ENCODE measurements at regions not wholly inside any gene's neighbourhood (a gene's known extent, or its start where the extent isn't known, plus 50 kb on each side); places are given as distances from the start of the nearest gene placed in this dataset.
"Not testable (repeated sequence)": the region's sequence is repeated elsewhere in the genome, so short reads cannot be mapped to it uniquely, and the experiment has no call there.

GRCh38 chr13:84590663-84591062, 708.4 kb upstream of the SLITRK1 start:
- H4K20me1 ChIP-seq (ENCODE audit: insufficient read depth) = no peaks in the 10 kb centered on the region
- no peak for DNase-seq
- TF ChIP-seq CTCF (conservative IDR thresholded peaks at IDR 0.05) = no peak
- TF ChIP-seq EZH2 (IDR thresholded peaks at IDR 0.05; ENCODE audit: low read depth) = no peak
- CTCF ChIA-PET = no interaction called here
- H3K4me3 ChIP-seq = no peak overlapping the region
- H3K79me2 ChIP-seq (ENCODE audit: low read depth) = no peaks in the 10 kb centered on the region
- H3K36me3 ChIP-seq (ENCODE audit: low read depth) = no peaks in the 10 kb centered on the region
- no peak overlapping the region for H3K4me2 ChIP-seq
- H2AFZ ChIP-seq = no peak overlapping the region
- no peaks in the 10 kb centered on the region for H3K4me1 ChIP-seq (replicated peaks; ENCODE audit: insufficient read depth)
- no peaks in the 10 kb centered on the region for H3K27me3 ChIP-seq (ENCODE audit: insufficient read depth, low read depth)
- intact Hi-C loops (cut with micrococcal nuclease; ENCODE audit: unreplicated experiment) = no loop called here
- no TSS peak for BruUV-seq (replicated peaks)
- H3K9me2 ChIP-seq (ENCODE audit: insufficient read depth) = no peaks in the 10 kb centered on the region
- no peaks in the 10 kb centered on the region for H3F3A ChIP-seq (ENCODE audit: insufficient read depth, low read depth)
- H3K9me3 ChIP-seq (ENCODE audit: insufficient read depth, low read depth) = no peaks in the 10 kb centered on the region
- no peak overlapping the region for H3K27ac ChIP-seq
- POLR2A ChIA-PET (ENCODE audit: unreplicated experiment) = no interaction called here

GRCh38 chr13:84588023-84588422, 705.7 kb upstream of the SLITRK1 start:
- no peak for DNase-seq
- ChIA-PET CTCF (no interaction called here), POLR2A (ENCODE audit: unreplicated experiment) (no interaction called here)
- Histone ChIP-seq H2AFZ (no peak overlapping the region), H4K20me1 (ENCODE audit: insufficient read depth) (no peaks in the 10 kb centered on the region), H3K4me3 (no peak overlapping the region), H3K9me3 (ENCODE audit: insufficient read depth, low read depth) (no peaks in the 10 kb centered on the region), H3F3A (ENCODE audit: insufficient read depth, low read depth) (no peaks in the 10 kb centered on the region), H3K27me3 (ENCODE audit: insufficient read depth, low read depth) (no peaks in the 10 kb centered on the region), H3K4me1 (replicated peaks; ENCODE audit: insufficient read depth) (no peaks in the 10 kb centered on the region), H3K27ac (no peak overlapping the region), H3K4me2 (no peak overlapping the region), H3K9me2 (ENCODE audit: insufficient read depth) (no peaks in the 10 kb centered on the region), H3K79me2 (ENCODE audit: low read depth) (no peaks in the 10 kb centered on the region), H3K36me3 (ENCODE audit: low read depth) (no peaks in the 10 kb centered on the region)
- intact Hi-C loops (cut with micrococcal nuclease; ENCODE audit: unreplicated experiment) = no loop called here
- TF ChIP-seq CTCF (conservative IDR thresholded peaks at IDR 0.05) = no peak
- TF ChIP-seq EZH2 (IDR thresholded peaks at IDR 0.05; ENCODE audit: low read depth) = no peak
- no TSS peak for BruUV-seq (replicated peaks)

- H3K27ac ChIP-seq; CTCF ChIA-PET; BruUV-seq (replicated peaks); H3K27me3 ChIP-seq (ENCODE audit: insufficient read depth, low read depth); DNase-seq; H3K9me2 ChIP-seq (ENCODE audit: insufficient read depth); H3K4me2 ChIP-seq; POLR2A ChIA-PET (ENCODE audit: unreplicated experiment); H2AFZ ChIP-seq; H3K79me2 ChIP-seq (ENCODE audit: low read depth); H3K4me1 ChIP-seq (replicated peaks; ENCODE audit: insufficient read depth); H3K4me3 ChIP-seq; H3K36me3 ChIP-seq (ENCODE audit: low read depth); H3F3A ChIP-seq (ENCODE audit: insufficient read depth, low read depth); intact Hi-C loops (cut with micrococcal nuclease; ENCODE audit: unreplicated experiment); H4K20me1 ChIP-seq (ENCODE audit: insufficient read depth); H3K9me3 ChIP-seq (ENCODE audit: insufficient read depth, low read depth): not testable (repeated sequence)
These were observed 697.6 kb upstream of the SLITRK1 start for GRCh38 chr13:84579901-84580300.

- no peak overlapping the region for H2AFZ ChIP-seq
- TF ChIP-seq CTCF (conservative IDR thresholded peaks at IDR 0.05) (peak; percentile 22; the same call in 1 of the 2 replicates), EZH2 (IDR thresholded peaks at IDR 0.05; ENCODE audit: low read depth) (no peak)
- DNase-seq = no peak
- H4K20me1 ChIP-seq (ENCODE audit: insufficient read depth) = no peaks in the 10 kb centered on the region
- no peaks in the 10 kb centered on the region for H3K27me3 ChIP-seq (ENCODE audit: insufficient read depth, low read depth)
- intact Hi-C loops (cut with micrococcal nuclease; ENCODE audit: unreplicated experiment) = no loop called here
- no peaks in the 10 kb centered on the region for H3K9me3 ChIP-seq (ENCODE audit: insufficient read depth, low read depth)
- no peaks in the 10 kb centered on the region for H3K36me3 ChIP-seq (ENCODE audit: low read depth)
- H3K79me2 ChIP-seq (ENCODE audit: low read depth) = no peaks in the 10 kb centered on the region
- H3F3A ChIP-seq (ENCODE audit: insufficient read depth, low read depth) = no peaks in the 10 kb centered on the region
- ChIA-PET CTCF (no interaction called here), POLR2A (ENCODE audit: unreplicated experiment) (no interaction called here)
- no peaks in the 10 kb centered on the region for H3K9me2 ChIP-seq (ENCODE audit: insufficient read depth)
- no peak overlapping the region for H3K4me3 ChIP-seq
- H3K27ac ChIP-seq = no peak overlapping the region
- H3K4me2 ChIP-seq = no peak overlapping the region
- no TSS peak for BruUV-seq (replicated peaks)
- no peaks in the 10 kb centered on the region for H3K4me1 ChIP-seq (replicated peaks; ENCODE audit: insufficient read depth)
These were observed 692.6 kb upstream of the SLITRK1 start for GRCh38 chr13:84574851-84575250.

All from PC-9 (cell line).